ENCODE measurements at regions not wholly inside any gene's neighbourhood (a gene's known extent, or its start where the extent isn't known, plus 50 kb on each side); places are given as distances from the start of the nearest gene placed in this dataset.

- H3K4me1 ChIP-seq = peaks cover 7% of the 10 kb centered on the region
- intact Hi-C loops (cut with DNase I) = no loop called here
- H3K9me3 ChIP-seq = no peaks in the 10 kb centered on the region
Observed at GRCh38 chr18:5626130-5626880, 82.5 kb upstream of the EPB41L3 start.

GRCh38 chr18:5625076-5625475 lies 81.3 kb upstream of the EPB41L3 start:
- Histone ChIP-seq H3K9ac (ENCODE audit: low read depth in 2 of 2, low read length in 2 of 2) (no peak overlapping the region), H3K27me3 (no peaks in the 10 kb centered on the region), H3K4me3 (no peak overlapping the region), H3K4me1 (peaks cover 7% of the 10 kb centered on the region), H3K27ac (no peak overlapping the region), H3K36me3 (no peaks in the 10 kb centered on the region), H3K9me3 (no peaks in the 10 kb centered on the region)
- DNase-seq = no peak
- no peak for TF ChIP-seq CTCF (IDR thresholded peaks at IDR 0.05)
- intact Hi-C loops (cut with DNase I) = no loop called here

More at GRCh38 chr18:5626130-5626880, 82.5 kb upstream of the EPB41L3 start:
- H3K27ac ChIP-seq = peak overlapping the region; percentile 88
- DNase-seq = no peak
- no peak overlapping the region for H3K9ac ChIP-seq (ENCODE audit: low read depth in 2 of 2, low read length in 2 of 2)
- no peaks in the 10 kb centered on the region for H3K27me3 ChIP-seq
- H3K36me3 ChIP-seq = no peaks in the 10 kb centered on the region
- no peak overlapping the region for H3K4me3 ChIP-seq
- no peak for TF ChIP-seq CTCF (IDR thresholded peaks at IDR 0.05)

DNA sequence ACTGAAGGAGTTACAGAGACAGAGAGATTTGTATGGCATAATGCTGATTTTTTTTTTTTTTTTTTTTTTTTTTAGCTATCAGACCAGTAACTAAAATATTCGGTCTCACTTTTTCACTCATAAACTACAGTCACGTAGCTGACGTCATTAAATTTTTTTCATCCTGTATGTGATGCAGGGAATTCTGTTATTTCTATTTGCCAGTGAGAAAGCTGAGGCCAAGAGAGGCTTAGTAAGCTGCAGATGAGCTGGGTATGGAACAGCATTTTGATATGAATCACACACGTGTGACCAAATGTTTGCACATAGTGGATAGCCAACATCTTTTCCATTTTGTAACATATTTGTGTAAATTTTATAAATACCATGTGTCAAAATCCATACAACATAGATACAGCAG lies 79.1 kb upstream of the EPB41L3 start:
- TF ChIP-seq CTCF (IDR thresholded peaks at IDR 0.05) = no peak
- Histone ChIP-seq H3K27ac (no peak overlapping the region), H3K27me3 (no peaks in the 10 kb centered on the region), H3K4me1 (peaks cover 5% of the 10 kb centered on the region), H3K9me3 (no peaks in the 10 kb centered on the region), H3K4me3 (no peak overlapping the region), H3K9ac (ENCODE audit: low read depth in 2 of 2, low read length in 2 of 2) (no peak overlapping the region), H3K36me3 (no peaks in the 10 kb centered on the region)
- intact Hi-C loops (cut with DNase I) = no loop called here
- no peak for DNase-seq

DNA sequence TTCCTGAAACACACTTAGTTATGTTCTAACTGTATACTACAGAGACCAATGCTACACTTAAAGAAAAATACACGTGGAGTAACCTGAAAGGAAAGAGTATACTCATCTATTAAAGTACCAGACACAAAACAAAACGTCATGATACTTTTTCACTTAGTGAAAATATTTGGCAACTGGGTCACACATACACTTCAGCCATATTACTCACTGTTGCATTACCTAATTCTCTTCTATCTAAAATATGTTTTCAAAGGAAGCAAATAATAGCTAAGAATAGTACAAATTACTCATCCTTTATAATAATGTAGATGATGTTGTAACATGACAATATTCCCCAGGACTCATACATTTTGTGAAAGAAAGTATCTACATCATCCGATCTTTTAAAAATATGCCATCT lies 76.5 kb upstream of the EPB41L3 start:
- DNase-seq = no peak
- Histone ChIP-seq H3K27ac (no peak overlapping the region), H3K4me3 (no peak overlapping the region), H3K9me3 (no peaks in the 10 kb centered on the region), H3K27me3 (no peaks in the 10 kb centered on the region), H3K9ac (ENCODE audit: low read depth in 2 of 2, low read length in 2 of 2) (no peak overlapping the region), H3K36me3 (no peaks in the 10 kb centered on the region), H3K4me1 (no peaks in the 10 kb centered on the region)
- intact Hi-C loops (cut with DNase I) = no loop called here
- TF ChIP-seq CTCF (IDR thresholded peaks at IDR 0.05) = no peak

GRCh38 chr18:5619376-5619775 lies 75.6 kb upstream of the EPB41L3 start:
- no peaks in the 10 kb centered on the region for H3K36me3 ChIP-seq
- H3K27me3 ChIP-seq = no peaks in the 10 kb centered on the region
- H3K9me3 ChIP-seq = no peaks in the 10 kb centered on the region
- H3K4me1 ChIP-seq = no peaks in the 10 kb centered on the region
- TF ChIP-seq CTCF (IDR thresholded peaks at IDR 0.05) = no peak
- no peak for DNase-seq
- H3K27ac ChIP-seq = no peak overlapping the region
- no peak overlapping the region for H3K9ac ChIP-seq (ENCODE audit: low read depth in 2 of 2, low read length in 2 of 2)
- intact Hi-C loops (cut with DNase I) = no loop called here
- no peak overlapping the region for H3K4me3 ChIP-seq
